Heart left ventricle (tissue), 16 donors: ENCODE measurements at regions not wholly inside any gene's neighbourhood (a gene's known extent, or its start where the extent isn't known, plus 50 kb on each side); places are given as distances from the start of the nearest gene placed in this dataset.
A peak's percentile ranks its signal among the peaks of the same experiment; 100 is the strongest.

Experiments
- ATAC-seq, 4 donors: fragments of 200-7000 bp; cut with Tn5 transposase; one replicate each; pipeline ENCODE4 v1.9.1; 2020 to 2022; ENCODE audit warnings: moderate library complexity in 4 of 4, mild to moderate bottlenecking in 3 of 4, moderate number of reproducible peaks in 1 of 4
- DNase-seq, 5 donors: peaks; one replicate each; pipeline ENCODE4 v3.0.0-alpha.2; 2020
- H3K27ac ChIP-seq, 12 donors: fragments of 200-600 bp; sonication (generic) in 4 of 12; one replicate each; pipeline versions ENCODE4 v1.5.0 to v1.8.0; 2016 to 2022; ENCODE audit warnings: mild to moderate bottlenecking in 2 of 12
- H3K27me3 ChIP-seq, 9 donors: fragments of 200-600 bp; sonication (generic) in 2 of 9; one replicate each; pipeline versions ENCODE4 v1.5.1 to v1.8.0; 2016 to 2022; ENCODE audit warnings: mild to moderate bottlenecking in 3 of 9
- H3K36me3 ChIP-seq, 9 donors: fragments of 200-600 bp; sonication (generic) in 2 of 9; one replicate each; pipeline versions ENCODE4 v1.5.0 to v1.8.0; 2018 to 2022; ENCODE audit warnings: mild to moderate bottlenecking in 2 of 9
- H3K4me1 ChIP-seq, 12 donors: fragments of 200-600 bp; sonication (generic) in 4 of 12; one replicate each; pipeline versions ENCODE4 v1.5.0 to v1.8.0; 2016 to 2022; ENCODE audit warnings: mild to moderate bottlenecking in 3 of 12
- H3K4me3 ChIP-seq, 12 donors: fragments of 200-600 bp; sonication (generic) in 4 of 12; one replicate each; pipeline versions ENCODE4 v1.5.0 to v1.8.0; 2017 to 2022; ENCODE audit warnings: mild to moderate bottlenecking in 9 of 12, moderate library complexity in 4 of 12
- H3K9me3 ChIP-seq, 12 donors: fragments of 200-600 bp; sonication (generic) in 4 of 12; one replicate each; pipeline versions ENCODE4 v1.5.0 to v1.8.0; 2016 to 2022; ENCODE audit warnings: mild to moderate bottlenecking in 1 of 12
- POLR2A ChIP-seq, 2 donors: fragments of 450-650 bp; IDR thresholded peaks; one replicate each; pipeline ENCODE4 v1.6.1; 2017; ENCODE audit warnings: antibody characterized with exemption in 2 of 2, mild to moderate bottlenecking in 2 of 2, moderate library complexity in 2 of 2
- WGBS, 4 donors: extraction: QIAGEN DNeasy Blood & Tissue Kit in 2 of 4; methylation state at CpG; one replicate each; pipeline versions ENCODE4 v1.1.5 to v1.1.7; 2013 to 2018; 5-methylcytosine and 5-hydroxymethylcytosine counted together
- intact Hi-C, 10 donors: fragments of 100-400 bp; cut with DNase I; formaldehyde crosslinking; loops; one replicate each; pipeline versions ENCODE4 v1.11.1 to v1.14.2; 2022
- TF ChIP-seq, protein P1 (sequence below), 12 donors: fragments of 200-600 bp; sonication (generic) in 4 of 12; IDR thresholded peaks; one replicate each; pipeline versions ENCODE4 v1.5.0 to v1.8.0; 2018 to 2022; ENCODE audit warnings: antibody characterized with exemption in 12 of 12, mild to moderate bottlenecking in 5 of 12
- donor health status: ischemic (EF 13 %, LVEDD 7.1; RV severe dilation, severe dysfunction).
- donor health status: healthy with polysubstance abuse.
- donor health status: DM: no; HTN: yes; CAD: no.
- donor health status: DM: no; HTN: no; CAD: no.
- donor health status: ischemic (EF 25% LVEDD 6.9; RV normal size, moderate dysfunction).
- donor health status: ischemic (EF 25% LVEDD 5.7; RV mildly dilated, moderate dysfunction).
- donor health status: healthy.
- donor health status: DM: yes; HTN: yes; CAD: no.
- donor health status: ischemic (EF 35%, LVEDD 5.7; RV mildly dilated, moderate dysfunction).
- donor health status: nonischemic (EF 11% LVEDD 7.7; RV severe dilation, severe dysfunction).
- donor health status: DM: yes; HTN: yes; CAD: no.
- donor health status: PGD.
- donor health status: ischemic (EF 29% LVEDD 5.4; RV normal size, mild dysfunction).
- donor health status: nonischemic (EF 23%, LVEDD 6.1; RV moderate dilation, normal function).

DNA sequence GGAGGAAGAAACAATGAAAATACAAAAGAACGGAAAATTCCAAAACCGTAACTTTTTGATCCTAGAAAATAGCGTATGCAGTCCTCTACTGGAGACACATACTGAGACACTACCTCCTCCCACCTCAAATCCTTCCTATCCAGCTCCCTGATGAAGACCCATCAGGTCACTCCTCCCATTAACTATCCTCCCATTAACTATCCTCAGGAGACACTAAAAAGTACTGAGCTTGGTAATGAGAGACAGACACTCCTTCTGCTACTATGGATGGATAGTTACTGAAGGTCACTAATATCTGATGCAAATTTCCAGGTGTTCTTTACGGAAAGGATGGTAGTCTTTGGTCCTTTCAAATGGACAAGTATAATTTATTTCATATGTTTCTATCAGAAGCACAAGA, 237.5 kb upstream of the BLID start:
- H3K9me3 ChIP-seq: peaks cover 0 to 14% (median 0%) of the 10 kb centered on the region in 12 donors
- DNase-seq (no peak), ATAC-seq (no peak)
- H3K36me3 ChIP-seq: no peaks in the 10 kb centered on the region
- intact Hi-C loops: no loop called here
- peak overlapping the region in 6 of 12 donors; percentile 23 to 63 (median 39) for H3K27ac ChIP-seq
- TF ChIP-seq POLR2A (IDR thresholded peaks at IDR 0.05): no peak
- TF ChIP-seq, protein P1, sequence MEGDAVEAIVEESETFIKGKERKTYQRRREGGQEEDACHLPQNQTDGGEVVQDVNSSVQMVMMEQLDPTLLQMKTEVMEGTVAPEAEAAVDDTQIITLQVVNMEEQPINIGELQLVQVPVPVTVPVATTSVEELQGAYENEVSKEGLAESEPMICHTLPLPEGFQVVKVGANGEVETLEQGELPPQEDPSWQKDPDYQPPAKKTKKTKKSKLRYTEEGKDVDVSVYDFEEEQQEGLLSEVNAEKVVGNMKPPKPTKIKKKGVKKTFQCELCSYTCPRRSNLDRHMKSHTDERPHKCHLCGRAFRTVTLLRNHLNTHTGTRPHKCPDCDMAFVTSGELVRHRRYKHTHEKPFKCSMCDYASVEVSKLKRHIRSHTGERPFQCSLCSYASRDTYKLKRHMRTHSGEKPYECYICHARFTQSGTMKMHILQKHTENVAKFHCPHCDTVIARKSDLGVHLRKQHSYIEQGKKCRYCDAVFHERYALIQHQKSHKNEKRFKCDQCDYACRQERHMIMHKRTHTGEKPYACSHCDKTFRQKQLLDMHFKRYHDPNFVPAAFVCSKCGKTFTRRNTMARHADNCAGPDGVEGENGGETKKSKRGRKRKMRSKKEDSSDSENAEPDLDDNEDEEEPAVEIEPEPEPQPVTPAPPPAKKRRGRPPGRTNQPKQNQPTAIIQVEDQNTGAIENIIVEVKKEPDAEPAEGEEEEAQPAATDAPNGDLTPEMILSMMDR (IDR thresholded peaks at IDR 0.05): no peak
- 88 to 94% (median 94%) methylated on average over 4 of the region's 4 CpGs for WGBS, 4 donors
- peaks cover 0 to 41% (median 3%) of the 10 kb centered on the region in 12 donors for H3K4me1 ChIP-seq
- H3K4me3 ChIP-seq: peak overlapping the region in 4 of 12 donors; percentile 2 to 27 (median 6)
- no peaks in the 10 kb centered on the region for H3K27me3 ChIP-seq

DNA sequence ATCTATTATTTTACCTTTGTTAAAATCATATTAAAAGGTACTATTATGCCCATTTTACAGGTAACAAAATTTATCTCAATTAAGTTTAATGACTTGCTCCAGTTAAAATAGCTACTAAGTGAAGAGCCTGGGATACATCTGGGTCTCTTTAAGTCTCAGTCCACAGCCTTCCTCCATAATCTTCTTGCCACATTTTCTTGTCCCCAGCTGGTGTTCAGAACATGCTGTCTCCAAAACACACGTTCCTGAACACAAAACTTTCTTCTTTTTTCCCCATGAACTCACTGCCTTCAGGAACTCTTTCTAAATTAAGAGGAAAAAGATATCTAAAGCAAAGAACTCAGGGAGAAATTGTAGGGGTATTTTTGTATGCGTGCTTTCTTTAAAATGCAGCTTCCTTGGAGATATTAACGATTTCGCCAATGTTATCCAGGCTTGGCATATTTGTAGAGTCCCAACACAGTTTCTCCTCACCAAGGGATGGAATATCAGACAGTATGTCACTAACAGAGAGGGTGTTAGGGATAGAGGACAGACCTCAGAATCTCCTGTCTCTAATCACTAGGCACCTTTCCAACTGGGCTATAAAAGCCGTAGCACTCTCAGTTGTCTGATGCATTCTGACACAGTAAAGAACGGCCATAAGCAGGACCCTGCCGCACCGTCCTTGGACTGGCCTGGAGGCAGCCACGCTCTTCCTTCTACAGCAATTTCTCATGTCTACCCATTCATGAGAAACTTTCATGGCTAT, 232.8 kb upstream of the BLID start:
- Histone ChIP-seq H3K36me3 (no peaks in the 10 kb centered on the region), H3K27me3 (no peaks in the 10 kb centered on the region), H3K9me3 (peaks cover 0 to 11% (median 0%) of the 10 kb centered on the region in 12 donors), H3K27ac (peak overlapping the region in 11 of 12 donors; percentile 15 to 81 (median 59)), H3K4me1 (peaks cover 0 to 50% (median 8%) of the 10 kb centered on the region in 12 donors), H3K4me3 (peak overlapping the region in 1 of 12 donors; percentile 8)
- WGBS, 4 donors: 42 to 52% (median 50%) methylated on average over 9 of the region's 9 CpGs
- TF ChIP-seq POLR2A (IDR thresholded peaks at IDR 0.05): no peak
- TF ChIP-seq, protein P1 (IDR thresholded peaks at IDR 0.05): no peak
- DNase-seq: peak in 4 of 5 donors; percentile 32 to 52 (median 42)
- intact Hi-C loops: loop anchor here in 2 of 10 donors (2.0 to 5.0 kb wide), 2 partner anchors 37 to 92 kb away; no protein-coding TSS in a partner anchor
- ATAC-seq: peak; percentile 93 to 98 (median 97)

DNA sequence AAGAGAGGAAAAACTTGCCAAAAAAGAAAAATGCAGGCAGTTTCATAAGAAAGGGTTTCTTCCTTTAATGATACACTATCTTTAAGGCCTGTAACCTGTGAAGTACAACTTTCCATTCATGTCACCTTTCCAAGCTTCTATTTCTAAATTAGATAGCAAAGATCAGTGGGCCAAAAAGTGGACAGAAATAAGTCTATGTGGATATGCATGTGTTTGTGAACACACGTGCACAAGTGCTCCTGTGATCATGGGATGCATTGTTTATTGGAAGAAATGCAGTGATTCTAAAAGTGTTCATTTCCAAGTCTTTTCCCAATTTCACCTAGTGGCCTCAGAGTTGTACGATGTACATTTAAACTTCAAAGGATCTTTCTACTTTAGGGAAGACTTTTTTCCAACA, 230.0 kb upstream of the BLID start:
- H3K27me3 ChIP-seq: no peaks in the 10 kb centered on the region
- DNase-seq (no peak), ATAC-seq (no peak)
- peaks cover 0 to 2% (median 0%) of the 10 kb centered on the region in 12 donors for H3K9me3 ChIP-seq
- intact Hi-C loops: loop anchor here in 1 of 10 donors (5.0 kb wide), 1 partner anchor 34 kb away; no protein-coding TSS in a partner anchor
- no peak for TF ChIP-seq POLR2A (IDR thresholded peaks at IDR 0.05)
- TF ChIP-seq, protein P1 (IDR thresholded peaks at IDR 0.05): no peak
- H3K4me3 ChIP-seq: no peak overlapping the region
- no peaks in the 10 kb centered on the region for H3K36me3 ChIP-seq
- peaks cover 0 to 51% (median 8%) of the 10 kb centered on the region in 12 donors for H3K4me1 ChIP-seq
- WGBS, 4 donors: 71 to 79% (median 74%) methylated on average over 2 of the region's 2 CpGs
- no peak overlapping the region for H3K27ac ChIP-seq

DNA sequence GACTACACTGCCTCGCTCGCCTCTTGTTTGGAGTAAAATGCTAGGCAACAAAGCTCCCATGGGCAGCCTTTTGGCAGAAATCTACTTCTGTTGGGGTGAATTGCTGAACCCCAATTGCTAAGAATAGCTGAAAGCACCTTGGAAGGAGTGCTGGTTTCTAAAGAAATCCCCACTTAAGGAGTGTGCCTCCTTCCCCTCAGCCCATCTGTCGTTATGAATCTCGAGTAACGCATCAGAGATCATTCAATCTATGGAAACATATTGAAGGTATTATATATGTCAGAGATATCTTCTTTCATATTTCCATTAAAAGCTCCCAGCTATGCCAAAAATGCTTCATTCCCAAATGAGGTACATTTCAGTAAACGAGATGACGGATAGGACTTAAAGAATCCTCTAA, 229.6 kb upstream of the BLID start:
- peaks cover 0 to 54% (median 8%) of the 10 kb centered on the region in 12 donors for H3K4me1 ChIP-seq
- TF ChIP-seq POLR2A (IDR thresholded peaks at IDR 0.05): no peak
- TF ChIP-seq, protein P1 (IDR thresholded peaks at IDR 0.05): no peak
- DNase-seq (no peak), ATAC-seq (no peak)
- WGBS, 4 donors: 88 to 95% (median 93%) methylated on average over 7 of the region's 7 CpGs
- H3K27me3 ChIP-seq: no peaks in the 10 kb centered on the region
- H3K9me3 ChIP-seq: no peaks in the 10 kb centered on the region
- intact Hi-C loops: loop anchor here in 1 of 10 donors (5.0 kb wide), 1 partner anchor 33 kb away; no protein-coding TSS in a partner anchor
- H3K27ac ChIP-seq: no peak overlapping the region
- H3K4me3 ChIP-seq: no peak overlapping the region
- H3K36me3 ChIP-seq: no peaks in the 10 kb centered on the region
